Sigmoid colon (tissue), 6 donors: ENCODE measurements at regions not wholly inside any gene's neighbourhood (a gene's known extent, or its start where the extent isn't known, plus 50 kb on each side); places are given as distances from the start of the nearest gene placed in this dataset.

ENCODE experiments used
- DNase-seq: peaks from one replicate; pipeline ENCODE4 v3.0.0-alpha.2; 2019
- H3K27ac ChIP-seq, 4 donors: fragments of 200-600 bp; sonication (generic); one replicate each; pipeline ENCODE4 v1.5.1; 2016 to 2019; ENCODE audit warnings: mild to moderate bottlenecking in 1 of 4
- H3K27me3 ChIP-seq, 3 donors: fragments of 200-600 bp; sonication (generic); one replicate each; pipeline ENCODE4 v1.5.1; 2019; ENCODE audit warnings: mild to moderate bottlenecking in 1 of 3
- H3K36me3 ChIP-seq, 4 donors: fragments of 200-600 bp; sonication (generic); one replicate each; pipeline ENCODE4 v1.5.1; 2016 to 2019
- H3K4me1 ChIP-seq, 4 donors: fragments of 200-600 bp; sonication (generic); one replicate each; pipeline ENCODE4 v1.5.1; 2017 to 2019
- H3K4me3 ChIP-seq, 4 donors: fragments of 200-600 bp; sonication (generic); one replicate each; pipeline ENCODE4 v1.5.1; 2017 to 2019; ENCODE audit warnings: mild to moderate bottlenecking in 2 of 4, moderate library complexity in 1 of 4
- H3K9me3 ChIP-seq, 4 donors: fragments of 200-600 bp in 3 of 4; sonication (generic) in 3 of 4; one replicate each; pipeline versions ENCODE4 v1.5.1 to v1.6.1; 2013 to 2019
- EP300 ChIP-seq, 4 donors: sonication (generic); formaldehyde crosslinking; IDR thresholded peaks; one replicate each; pipeline ENCODE4 v1.6.1; 2017; ENCODE audit warnings: antibody characterized with exemption in 4 of 4
- POLR2A ChIP-seq, 2 donors: fragments of 450-650 bp; IDR thresholded peaks; one replicate each; pipeline ENCODE4 v1.6.1; 2016; ENCODE audit warnings: antibody characterized with exemption in 2 of 2, mild to moderate bottlenecking in 2 of 2, moderate library complexity in 2 of 2
- POLR2AphosphoS5 ChIP-seq, 4 donors: sonication (generic); formaldehyde crosslinking; IDR thresholded peaks; one replicate each; pipeline ENCODE4 v1.6.1; 2017; ENCODE audit warnings: antibody characterized with exemption in 4 of 4
- WGBS, 2 donors: extraction: QIAGEN DNeasy Blood & Tissue Kit; methylation state at CpG; one replicate each; pipeline ENCODE4 v1.1.7; 2013; 5-methylcytosine and 5-hydroxymethylcytosine counted together
- intact Hi-C: fragments of 100-400 bp; cut with DNase I; formaldehyde crosslinking; loops from one replicate; pipeline ENCODE4 v1.15.1; 2023
- TF ChIP-seq, protein P1 (sequence below), 4 experiments: fragments of 450-650 bp in 3 of 4; fragments of 200-600 bp in 1 of 4; IDR thresholded peaks; one replicate each; pipeline ENCODE4 v1.5.1; 2016 to 2019; ENCODE audit warnings: antibody characterized with exemption in 4 of 4, mild to moderate bottlenecking in 3 of 4, moderate library complexity in 2 of 4
- donor health status: healthy with polysubstance abuse.
- donor health status: healthy.

DNA sequence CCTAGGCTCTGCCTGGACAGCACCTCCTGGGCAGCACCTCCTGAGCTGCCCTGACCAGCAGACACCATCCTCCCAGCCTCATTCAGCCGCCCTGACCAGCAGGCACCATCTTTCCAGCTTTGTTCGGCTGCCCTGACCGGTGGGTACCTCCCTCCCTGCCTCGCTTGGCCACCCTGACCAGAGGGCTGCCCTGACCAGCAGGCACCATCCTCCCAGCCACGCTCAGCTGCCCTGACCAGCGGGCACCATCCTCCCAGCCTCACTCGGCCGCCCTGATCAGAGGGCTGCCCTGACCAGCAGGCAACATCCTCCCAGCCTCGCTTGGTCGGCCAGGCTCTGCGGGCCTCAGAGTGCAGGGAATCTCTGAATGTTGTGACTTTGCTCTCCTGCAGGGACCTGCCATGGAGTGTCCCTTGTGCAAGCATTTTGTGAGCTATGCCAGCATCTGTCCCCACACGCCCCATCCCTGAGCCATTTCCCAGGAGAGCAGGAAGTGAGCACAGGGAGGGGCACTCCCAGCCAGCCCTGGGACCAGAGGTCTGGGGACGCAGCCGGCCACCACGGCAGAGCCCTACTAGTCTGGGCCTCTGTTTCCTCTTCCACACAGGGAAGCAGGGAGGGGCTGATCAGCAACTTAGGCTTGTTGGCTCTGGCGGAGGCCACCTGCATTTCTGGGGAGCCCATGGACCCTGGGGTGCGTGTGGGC lies 265.5 kb downstream of the SEC23A start:
- 78 to 84% methylated on average over 17 of the region's 17 CpGs for WGBS, 2 donors
- intact Hi-C loops, result no loop called here
- no peak for DNase-seq

DNA sequence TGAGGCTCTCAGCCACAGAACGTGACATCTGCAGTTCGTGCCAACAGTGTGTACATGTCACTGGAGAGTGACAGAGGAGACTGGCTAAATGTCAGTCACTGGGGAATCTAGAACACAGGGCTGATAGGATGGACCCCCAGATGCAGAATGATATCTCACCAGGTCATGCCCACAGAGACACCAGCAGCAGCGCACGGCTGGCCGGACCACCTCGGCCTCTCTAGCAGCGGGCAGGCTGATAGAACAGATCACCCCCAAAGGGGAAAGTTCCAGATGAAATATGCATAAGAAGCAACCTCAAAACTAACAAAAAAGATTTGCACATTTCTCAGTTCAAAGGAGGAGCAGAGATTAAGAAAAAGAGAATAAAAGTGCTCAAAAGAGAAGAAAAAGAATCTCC lies 266.5 kb downstream of the SEC23A start:
- H3K4me3 ChIP-seq, result no peak overlapping the region
- no peaks in the 10 kb centered on the region for H3K27me3 ChIP-seq
- WGBS, 2 donors, result 93 to 94% methylated on average over 7 of the region's 7 CpGs
- no peak for DNase-seq
- H3K9me3 ChIP-seq, result no peaks in the 10 kb centered on the region
- intact Hi-C loops, result no loop called here
- no peak for TF ChIP-seq POLR2A (IDR thresholded peaks at IDR 0.05)
- no peak for TF ChIP-seq EP300 (IDR thresholded peaks at IDR 0.05)
- no peak overlapping the region for H3K27ac ChIP-seq
- H3K4me1 ChIP-seq, result no peaks in the 10 kb centered on the region
- no peaks in the 10 kb centered on the region for H3K36me3 ChIP-seq

More for the DNA sequence above, 265.5 kb downstream of the SEC23A start:
- H3K36me3 ChIP-seq, result no peaks in the 10 kb centered on the region
- H3K27me3 ChIP-seq, result no peaks in the 10 kb centered on the region
- no peaks in the 10 kb centered on the region for H3K4me1 ChIP-seq
- no peak overlapping the region for H3K4me3 ChIP-seq
- TF ChIP-seq EP300 (IDR thresholded peaks at IDR 0.05) (no peak), POLR2AphosphoS5 (IDR thresholded peaks at IDR 0.05) (no peak), POLR2A (IDR thresholded peaks at IDR 0.05) (no peak)
- TF ChIP-seq, protein P1, sequence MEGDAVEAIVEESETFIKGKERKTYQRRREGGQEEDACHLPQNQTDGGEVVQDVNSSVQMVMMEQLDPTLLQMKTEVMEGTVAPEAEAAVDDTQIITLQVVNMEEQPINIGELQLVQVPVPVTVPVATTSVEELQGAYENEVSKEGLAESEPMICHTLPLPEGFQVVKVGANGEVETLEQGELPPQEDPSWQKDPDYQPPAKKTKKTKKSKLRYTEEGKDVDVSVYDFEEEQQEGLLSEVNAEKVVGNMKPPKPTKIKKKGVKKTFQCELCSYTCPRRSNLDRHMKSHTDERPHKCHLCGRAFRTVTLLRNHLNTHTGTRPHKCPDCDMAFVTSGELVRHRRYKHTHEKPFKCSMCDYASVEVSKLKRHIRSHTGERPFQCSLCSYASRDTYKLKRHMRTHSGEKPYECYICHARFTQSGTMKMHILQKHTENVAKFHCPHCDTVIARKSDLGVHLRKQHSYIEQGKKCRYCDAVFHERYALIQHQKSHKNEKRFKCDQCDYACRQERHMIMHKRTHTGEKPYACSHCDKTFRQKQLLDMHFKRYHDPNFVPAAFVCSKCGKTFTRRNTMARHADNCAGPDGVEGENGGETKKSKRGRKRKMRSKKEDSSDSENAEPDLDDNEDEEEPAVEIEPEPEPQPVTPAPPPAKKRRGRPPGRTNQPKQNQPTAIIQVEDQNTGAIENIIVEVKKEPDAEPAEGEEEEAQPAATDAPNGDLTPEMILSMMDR (IDR thresholded peaks at IDR 0.05), result no peak
- no peak overlapping the region for H3K27ac ChIP-seq
- H3K9me3 ChIP-seq, result no peaks in the 10 kb centered on the region

DNA sequence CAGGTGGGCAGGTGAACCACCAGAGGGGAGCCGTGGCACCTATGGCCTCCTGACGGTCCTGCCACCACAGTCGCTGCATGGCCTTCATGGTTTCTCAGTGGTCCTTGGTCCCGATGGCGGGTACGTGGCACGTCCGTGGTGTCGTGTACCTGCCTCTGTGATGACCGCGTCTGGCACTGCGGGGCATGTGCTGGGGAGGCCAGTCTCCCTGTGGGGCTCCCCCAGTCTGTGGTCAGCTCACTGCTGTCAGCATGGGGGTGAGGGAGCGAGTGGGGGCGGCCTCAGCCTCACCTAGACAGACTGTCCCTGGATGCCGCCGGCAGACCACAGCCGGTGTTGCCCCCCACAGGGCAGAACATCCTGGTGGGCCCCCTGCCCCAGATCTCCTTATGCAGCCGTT lies 267.2 kb downstream of the SEC23A start:
- 97% methylated on average over 18 of the region's 18 CpGs for WGBS, 2 donors
- Histone ChIP-seq H3K36me3 (no peaks in the 10 kb centered on the region), H3K4me1 (no peaks in the 10 kb centered on the region), H3K9me3 (no peaks in the 10 kb centered on the region), H3K27ac (no peak overlapping the region), H3K4me3 (no peak overlapping the region), H3K27me3 (no peaks in the 10 kb centered on the region)
- intact Hi-C loops, result no loop called here
- no peak for DNase-seq
- no peak for TF ChIP-seq EP300 (IDR thresholded peaks at IDR 0.05)
- no peak for TF ChIP-seq POLR2AphosphoS5 (IDR thresholded peaks at IDR 0.05)
- no peak for TF ChIP-seq POLR2A (IDR thresholded peaks at IDR 0.05)
- TF ChIP-seq, protein P1 (IDR thresholded peaks at IDR 0.05), result no peak

DNA sequence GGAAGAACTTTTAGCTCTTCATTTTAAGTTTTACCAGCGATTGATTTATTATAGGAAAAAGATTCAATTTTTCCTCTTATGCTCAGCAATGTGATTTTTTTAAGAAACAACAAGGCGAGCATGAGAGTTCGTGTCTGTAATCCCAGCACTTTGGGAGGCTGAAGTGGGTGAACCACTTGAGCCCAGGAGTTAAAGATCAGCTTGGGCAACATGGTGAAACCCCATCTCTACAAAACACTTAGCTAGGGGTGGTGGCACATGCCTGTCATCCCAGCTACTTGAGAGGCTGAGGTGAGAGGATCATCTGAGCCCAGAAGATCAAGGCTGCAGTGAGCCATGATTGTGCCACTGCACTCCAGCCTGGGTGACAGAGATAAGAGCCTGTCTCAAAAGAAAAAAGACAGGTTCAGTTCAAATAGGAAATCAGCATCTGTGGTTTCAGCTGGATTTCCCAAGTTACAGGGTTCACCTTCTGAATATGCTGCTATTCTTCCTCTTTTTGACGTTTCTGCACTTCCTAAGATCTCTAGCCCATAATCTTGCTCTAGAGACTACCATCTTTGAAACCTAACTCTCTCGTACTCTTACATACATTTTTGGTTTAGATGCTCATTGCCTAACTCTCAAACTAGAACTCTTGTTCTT lies 274.7 kb downstream of the SEC23A start:
- no peak overlapping the region for H3K4me3 ChIP-seq

DNA sequence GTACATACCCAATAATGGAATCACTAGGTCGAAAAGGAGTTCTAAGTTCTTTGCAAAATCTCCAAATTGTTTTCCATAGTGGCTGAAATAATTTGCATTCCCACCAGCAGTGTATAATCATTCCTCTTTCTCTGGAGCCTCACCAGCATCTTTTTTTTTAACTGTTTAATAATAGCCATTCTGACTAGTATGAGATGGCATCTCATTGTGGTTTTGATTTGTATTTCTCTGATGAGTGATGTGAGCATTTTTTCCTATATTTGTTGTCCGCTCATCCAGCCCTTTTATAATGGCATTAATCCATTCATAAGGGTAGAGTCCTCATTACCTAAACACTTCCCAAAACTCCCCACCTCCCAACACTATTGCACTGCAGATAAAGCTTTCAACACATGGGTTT lies 278.3 kb downstream of the SEC23A start:
- TF ChIP-seq, protein P1 (IDR thresholded peaks at IDR 0.05), result no peak
- no peak for TF ChIP-seq POLR2A (IDR thresholded peaks at IDR 0.05)
- TF ChIP-seq POLR2AphosphoS5 (IDR thresholded peaks at IDR 0.05), result no peak
- no peak for TF ChIP-seq EP300 (IDR thresholded peaks at IDR 0.05)
- no peak for DNase-seq
- no peaks in the 10 kb centered on the region for H3K36me3 ChIP-seq
- WGBS, 2 donors, result 84 to 85% methylated on average over 2 of the region's 2 CpGs
- H3K9me3 ChIP-seq, result no peaks in the 10 kb centered on the region
- no peaks in the 10 kb centered on the region for H3K27me3 ChIP-seq
- no peak overlapping the region for H3K27ac ChIP-seq
- no peak overlapping the region for H3K4me3 ChIP-seq
- H3K4me1 ChIP-seq, result no peaks in the 10 kb centered on the region
- intact Hi-C loops, result no loop called here

More for the DNA sequence above, 274.7 kb downstream of the SEC23A start:
- Histone ChIP-seq H3K27me3 (no peaks in the 10 kb centered on the region), H3K4me1 (no peaks in the 10 kb centered on the region), H3K36me3 (no peaks in the 10 kb centered on the region), H3K9me3 (no peaks in the 10 kb centered on the region), H3K27ac (no peak overlapping the region)
- intact Hi-C loops, result no loop called here
- no peak for TF ChIP-seq EP300 (IDR thresholded peaks at IDR 0.05)
- no peak for TF ChIP-seq POLR2AphosphoS5 (IDR thresholded peaks at IDR 0.05)
- TF ChIP-seq POLR2A (IDR thresholded peaks at IDR 0.05), result no peak
- TF ChIP-seq, protein P1 (IDR thresholded peaks at IDR 0.05), result no peak
- no peak for DNase-seq
- WGBS, 2 donors, result 70 to 81% methylated on average over 5 of the region's 5 CpGs
